GM12892 (cell line): ENCODE measurements at regions not wholly inside any gene's neighbourhood (a gene's known extent, or its start where the extent isn't known, plus 50 kb on each side); places are given as distances from the start of the nearest gene placed in this dataset.

ENCODE experiments used
- POLR2A ChIP-seq: IDR thresholded peaks from 2 replicates; pipeline ENCODE4 v1.6.1; 2011; ENCODE audit warnings: low read depth, low read length, control low read depth
- POLR2AphosphoS5 ChIP-seq: IDR thresholded peaks from 2 replicates; pipeline ENCODE4 v1.6.1; 2011; ENCODE audit warnings: low read depth, low read length, control low read depth

GRCh38 chr13:78491978-78492377 lies 111.4 kb downstream of the POU4F1 start:
- TF ChIP-seq POLR2A (no peak), POLR2AphosphoS5 (no peak)
